ENCODE measurements at regions not wholly inside any gene's neighbourhood (a gene's known extent, or its start where the extent isn't known, plus 50 kb on each side); places are given as distances from the start of the nearest gene placed in this dataset.
"Not testable (repeated sequence)": the region's sequence is repeated elsewhere in the genome, so short reads cannot be mapped to it uniquely, and the experiment has no call there.

- Histone ChIP-seq H3K36me3 (replicated peaks; ENCODE audit: insufficient read depth, low read length) (no peaks in the 10 kb centered on the region), H3K9me3 (replicated peaks; ENCODE audit: insufficient read depth, low read length) (no peaks in the 10 kb centered on the region), H3K27ac (ENCODE audit: low read length) (no peak overlapping the region), H3K4me3 (ENCODE audit: low read length) (no peak overlapping the region), H3K9ac (ENCODE audit: low read length) (no peak overlapping the region), H3K4me2 (ENCODE audit: low read depth, low read length) (no peak overlapping the region), H3K79me2 (ENCODE audit: low read length) (no peaks in the 10 kb centered on the region), H4K20me1 (ENCODE audit: insufficient read depth, low read length) (no peaks in the 10 kb centered on the region), H3F3A (ENCODE audit: insufficient read depth, low read length) (no peaks in the 10 kb centered on the region), H2AFZ (ENCODE audit: low read length) (no peak overlapping the region), H3K27me3 (replicated peaks; ENCODE audit: insufficient read depth, low read length) (no peaks in the 10 kb centered on the region), H3K9me2 (replicated peaks; ENCODE audit: insufficient read depth, low read length) (no peaks in the 10 kb centered on the region), H3K4me1 (ENCODE audit: low read length) (no peaks in the 10 kb centered on the region)
- DNase-seq = no peak
- no peak for TF ChIP-seq EZH2phosphoT487 (IDR thresholded peaks at IDR 0.05; ENCODE audit: low read length)
- no peak for TF ChIP-seq EZH2 (optimal IDR thresholded peaks at IDR 0.05; ENCODE audit: low read depth, low read length)
- no peak for TF ChIP-seq CTCF (IDR thresholded peaks at IDR 0.05; ENCODE audit: low read length)
Measured at GRCh38 chr7:17581301-17581700, 282.8 kb downstream of the AHR start.

GRCh38 chr7:17582696-17583095 is 284.2 kb downstream of the AHR start:
- H2AFZ ChIP-seq (ENCODE audit: low read length); H3K9ac ChIP-seq (ENCODE audit: low read length); H3K9me2 ChIP-seq (replicated peaks; ENCODE audit: insufficient read depth, low read length): not testable (repeated sequence)

GRCh38 chr7:17583786-17584185 is 285.3 kb downstream of the AHR start:
- Histone ChIP-seq H3K27ac (ENCODE audit: low read length) (no peak overlapping the region), H3K36me3 (replicated peaks; ENCODE audit: insufficient read depth, low read length) (no peaks in the 10 kb centered on the region), H3F3A (ENCODE audit: insufficient read depth, low read length) (no peaks in the 10 kb centered on the region), H3K9me3 (replicated peaks; ENCODE audit: insufficient read depth, low read length) (no peaks in the 10 kb centered on the region), H3K4me3 (ENCODE audit: low read length) (no peak overlapping the region), H3K27me3 (replicated peaks; ENCODE audit: insufficient read depth, low read length) (no peaks in the 10 kb centered on the region), H4K20me1 (ENCODE audit: insufficient read depth, low read length) (no peaks in the 10 kb centered on the region), H3K9me2 (replicated peaks; ENCODE audit: insufficient read depth, low read length) (no peaks in the 10 kb centered on the region), H3K4me2 (ENCODE audit: low read depth, low read length) (no peak overlapping the region), H3K9ac (ENCODE audit: low read length) (no peak overlapping the region), H2AFZ (ENCODE audit: low read length) (no peak overlapping the region), H3K79me2 (ENCODE audit: low read length) (no peaks in the 10 kb centered on the region), H3K4me1 (ENCODE audit: low read length) (no peaks in the 10 kb centered on the region)
- no peak for DNase-seq
- no peak for TF ChIP-seq CTCF (IDR thresholded peaks at IDR 0.05; ENCODE audit: low read length)
- no peak for TF ChIP-seq EZH2 (optimal IDR thresholded peaks at IDR 0.05; ENCODE audit: low read depth, low read length)
- TF ChIP-seq EZH2phosphoT487 (IDR thresholded peaks at IDR 0.05; ENCODE audit: low read length) = no peak

More at GRCh38 chr7:17582696-17583095, 284.2 kb downstream of the AHR start:
- H3K79me2 ChIP-seq (ENCODE audit: low read length); H4K20me1 ChIP-seq (ENCODE audit: insufficient read depth, low read length); H3K4me2 ChIP-seq (ENCODE audit: low read depth, low read length); H3K4me1 ChIP-seq (ENCODE audit: low read length); H3K4me3 ChIP-seq (ENCODE audit: low read length); H3F3A ChIP-seq (ENCODE audit: insufficient read depth, low read length); H3K27ac ChIP-seq (ENCODE audit: low read length); H3K27me3 ChIP-seq (replicated peaks; ENCODE audit: insufficient read depth, low read length); H3K36me3 ChIP-seq (replicated peaks; ENCODE audit: insufficient read depth, low read length); H3K9me3 ChIP-seq (replicated peaks; ENCODE audit: insufficient read depth, low read length); DNase-seq: not testable (repeated sequence)

GRCh38 chr7:17584822-17585221 is 286.4 kb downstream of the AHR start:
- no peak overlapping the region for H3K4me3 ChIP-seq (ENCODE audit: low read length)
- DNase-seq = no peak
- H3K9ac ChIP-seq (ENCODE audit: low read length) = no peak overlapping the region
- no peak overlapping the region for H3K4me2 ChIP-seq (ENCODE audit: low read depth, low read length)
- TF ChIP-seq CTCF (IDR thresholded peaks at IDR 0.05; ENCODE audit: low read length) (no peak), EZH2 (optimal IDR thresholded peaks at IDR 0.05; ENCODE audit: low read depth, low read length) (no peak), EZH2phosphoT487 (IDR thresholded peaks at IDR 0.05; ENCODE audit: low read length) (no peak)
- no peaks in the 10 kb centered on the region for H3F3A ChIP-seq (ENCODE audit: insufficient read depth, low read length)
- H3K79me2 ChIP-seq (ENCODE audit: low read length) = no peaks in the 10 kb centered on the region
- no peak overlapping the region for H2AFZ ChIP-seq (ENCODE audit: low read length)
- no peaks in the 10 kb centered on the region for H3K36me3 ChIP-seq (replicated peaks; ENCODE audit: insufficient read depth, low read length)
- no peaks in the 10 kb centered on the region for H4K20me1 ChIP-seq (ENCODE audit: insufficient read depth, low read length)
- H3K9me3 ChIP-seq (replicated peaks; ENCODE audit: insufficient read depth, low read length) = no peaks in the 10 kb centered on the region
- no peaks in the 10 kb centered on the region for H3K4me1 ChIP-seq (ENCODE audit: low read length)
- no peak overlapping the region for H3K27ac ChIP-seq (ENCODE audit: low read length)
- H3K9me2 ChIP-seq (replicated peaks; ENCODE audit: insufficient read depth, low read length) = no peaks in the 10 kb centered on the region
- no peaks in the 10 kb centered on the region for H3K27me3 ChIP-seq (replicated peaks; ENCODE audit: insufficient read depth, low read length)

Measured in MM.1S (cell line).